Loucy (cell line): ENCODE measurements at regions not wholly inside any gene's neighbourhood (a gene's known extent, or its start where the extent isn't known, plus 50 kb on each side); places are given as distances from the start of the nearest gene placed in this dataset.

ENCODE experiments used
- H2AFZ ChIP-seq: fragments of 200-600 bp; sonication (generic); 2 replicates; pipeline ENCODE4 v1.6.0; 2016; ENCODE audit warnings: antibody characterized with exemption, mild to moderate bottlenecking, low read length, moderate library complexity
- H3F3A ChIP-seq: fragments of 200-600 bp; 2 replicates; pipeline ENCODE4 v1.6.0; 2016; ENCODE audit warnings: antibody characterized with exemption, low read depth, mild to moderate bottlenecking
- H3K27me3 ChIP-seq: fragments of 200-600 bp; sonication (generic); 2 replicates; pipeline ENCODE4 v1.6.1; 2014; ENCODE audit warnings: low read length, mild to moderate bottlenecking; ENCODE audit not compliant: insufficient read depth, poor library complexity, severe bottlenecking
- H3K36me3 ChIP-seq: fragments of 200-600 bp; sonication (generic); 2 replicates; pipeline ENCODE4 v1.6.1; 2016; ENCODE audit warnings: low read length; ENCODE audit not compliant: insufficient read depth
- H3K4me1 ChIP-seq: fragments of 200-600 bp; sonication (generic); 2 replicates; pipeline ENCODE4 v1.5.1; 2014; ENCODE audit warnings: low read length, mild to moderate bottlenecking; ENCODE audit not compliant: insufficient read depth, poor library complexity, severe bottlenecking
- H3K4me2 ChIP-seq: fragments of 200-600 bp; sonication (generic); 2 replicates; pipeline ENCODE4 v1.6.0; 2014; ENCODE audit warnings: antibody characterized with exemption, low read length, low read depth, mild to moderate bottlenecking; ENCODE audit not compliant: poor library complexity, severe bottlenecking
- H3K4me3 ChIP-seq: fragments of 200-600 bp; sonication (generic); 2 replicates; pipeline ENCODE4 v1.5.1; 2014; ENCODE audit warnings: low read length, mild to moderate bottlenecking, mixed read lengths; ENCODE audit not compliant: poor library complexity, severe bottlenecking
- H3K79me2 ChIP-seq: fragments of 200-600 bp; sonication (generic); 2 replicates; pipeline ENCODE4 v1.6.1; 2014; ENCODE audit warnings: low read length; ENCODE audit not compliant: insufficient read depth
- H3K9ac ChIP-seq: fragments of 200-600 bp; sonication (generic); 2 replicates; pipeline ENCODE4 v1.6.0; 2014; ENCODE audit warnings: mild to moderate bottlenecking, low read depth, low read length, moderate library complexity; ENCODE audit not compliant: poor library complexity, severe bottlenecking
- H3K9me2 ChIP-seq: fragments of 200-600 bp; sonication (generic); replicated peaks from 2 replicates; pipeline ENCODE4 v1.6.1; 2016; ENCODE audit warnings: low read depth, low read length, mixed read lengths
- H3K9me3 ChIP-seq: fragments of 200-600 bp; sonication (generic); 2 replicates; pipeline ENCODE4 v1.6.1; 2014; ENCODE audit warnings: mild to moderate bottlenecking, antibody characterized with exemption, low read length, low read depth; ENCODE audit not compliant: insufficient read depth
- H4K20me1 ChIP-seq: fragments of 200-600 bp; sonication (generic); 2 replicates; pipeline ENCODE4 v1.6.0; 2014; ENCODE audit warnings: antibody characterized with exemption, low read length, mild to moderate bottlenecking; ENCODE audit not compliant: insufficient read depth, poor library complexity, severe bottlenecking
- EZH2phosphoT487 ChIP-seq: fragments of 200-600 bp; IDR thresholded peaks from 2 replicates; pipeline ENCODE4 v1.6.1; 2018; ENCODE audit warnings: antibody characterized with exemption, mild to moderate bottlenecking, moderate library complexity, borderline replicate concordance
- TF ChIP-seq, protein P1 (sequence below): fragments of 200-600 bp; sonication (generic); conservative IDR thresholded peaks from 2 replicates; pipeline ENCODE4 v1.5.1; 2014; ENCODE audit warnings: mild to moderate bottlenecking, antibody characterized with exemption, low read length

DNA sequence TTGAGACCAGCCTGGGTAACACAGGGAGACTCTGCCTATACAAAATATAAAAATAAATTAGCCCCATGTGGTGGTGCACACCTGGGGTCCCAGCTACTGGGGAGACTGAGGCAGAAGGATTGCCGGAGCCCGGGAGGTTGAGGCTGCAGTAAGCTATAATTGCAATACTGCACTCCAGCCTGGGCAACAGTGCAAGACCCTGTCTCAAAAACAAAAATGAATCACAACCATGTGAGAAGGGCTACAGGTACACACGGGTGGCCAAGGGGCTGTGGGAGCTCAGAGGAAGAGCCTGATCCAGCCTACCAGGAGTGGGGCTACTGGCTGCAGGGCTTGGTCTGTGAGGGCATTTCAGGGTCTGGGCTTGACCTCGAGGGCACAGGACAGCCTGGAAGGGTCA is 55.2 kb upstream of the STXBP1 start:
- Histone ChIP-seq H3K4me1 (peaks cover 61% of the 10 kb centered on the region), H3K9ac (peak overlapping the region; percentile 77), H3F3A (no peaks in the 10 kb centered on the region), H3K36me3 (no peaks in the 10 kb centered on the region), H3K9me2 (no peaks in the 10 kb centered on the region), H3K4me2 (peak overlapping the region; percentile 98), H2AFZ (no peak overlapping the region), H3K4me3 (peak overlapping the region; percentile 68), H3K27me3 (no peaks in the 10 kb centered on the region), H3K9me3 (no peaks in the 10 kb centered on the region), H3K79me2 (peaks cover 76% of the 10 kb centered on the region), H4K20me1 (no peaks in the 10 kb centered on the region)
- no peak for TF ChIP-seq EZH2phosphoT487
- TF ChIP-seq, protein P1, sequence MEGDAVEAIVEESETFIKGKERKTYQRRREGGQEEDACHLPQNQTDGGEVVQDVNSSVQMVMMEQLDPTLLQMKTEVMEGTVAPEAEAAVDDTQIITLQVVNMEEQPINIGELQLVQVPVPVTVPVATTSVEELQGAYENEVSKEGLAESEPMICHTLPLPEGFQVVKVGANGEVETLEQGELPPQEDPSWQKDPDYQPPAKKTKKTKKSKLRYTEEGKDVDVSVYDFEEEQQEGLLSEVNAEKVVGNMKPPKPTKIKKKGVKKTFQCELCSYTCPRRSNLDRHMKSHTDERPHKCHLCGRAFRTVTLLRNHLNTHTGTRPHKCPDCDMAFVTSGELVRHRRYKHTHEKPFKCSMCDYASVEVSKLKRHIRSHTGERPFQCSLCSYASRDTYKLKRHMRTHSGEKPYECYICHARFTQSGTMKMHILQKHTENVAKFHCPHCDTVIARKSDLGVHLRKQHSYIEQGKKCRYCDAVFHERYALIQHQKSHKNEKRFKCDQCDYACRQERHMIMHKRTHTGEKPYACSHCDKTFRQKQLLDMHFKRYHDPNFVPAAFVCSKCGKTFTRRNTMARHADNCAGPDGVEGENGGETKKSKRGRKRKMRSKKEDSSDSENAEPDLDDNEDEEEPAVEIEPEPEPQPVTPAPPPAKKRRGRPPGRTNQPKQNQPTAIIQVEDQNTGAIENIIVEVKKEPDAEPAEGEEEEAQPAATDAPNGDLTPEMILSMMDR, result no peak

DNA sequence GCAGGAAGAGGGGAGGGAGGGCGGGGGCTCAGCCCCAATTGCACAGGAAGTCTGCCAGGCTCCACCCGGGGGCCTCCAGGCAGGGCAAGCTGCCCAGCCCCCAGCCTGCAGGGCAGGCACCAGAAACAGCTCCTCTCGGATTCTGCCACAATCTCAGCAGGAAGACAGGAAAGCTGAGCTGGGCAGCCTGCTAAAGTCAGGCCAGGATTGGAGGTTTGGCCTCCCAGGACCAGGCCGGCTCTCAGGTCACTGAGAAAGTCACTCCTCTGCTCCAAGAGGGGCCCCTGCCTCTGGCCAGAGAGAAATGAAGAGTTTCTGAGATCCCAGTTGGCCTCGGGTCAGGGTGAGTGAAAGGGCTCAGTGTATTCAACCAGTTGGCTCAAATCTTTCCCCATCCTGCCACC is 54.6 kb upstream of the STXBP1 start:
- H4K20me1 ChIP-seq, result no peaks in the 10 kb centered on the region
- H2AFZ ChIP-seq, result no peak overlapping the region
- H3K4me3 ChIP-seq, result peak overlapping the region; percentile 68
- peak overlapping the region; percentile 77 for H3K9ac ChIP-seq
- peaks cover 77% of the 10 kb centered on the region for H3K79me2 ChIP-seq
- H3K36me3 ChIP-seq, result no peaks in the 10 kb centered on the region
- H3F3A ChIP-seq, result no peaks in the 10 kb centered on the region
- TF ChIP-seq EZH2phosphoT487, result no peak
- TF ChIP-seq, protein P1, result no peak
- H3K9me3 ChIP-seq, result no peaks in the 10 kb centered on the region
- H3K4me1 ChIP-seq, result peaks cover 64% of the 10 kb centered on the region
- H3K9me2 ChIP-seq, result no peaks in the 10 kb centered on the region
- H3K4me2 ChIP-seq, result peak overlapping the region; percentile 98
- H3K27me3 ChIP-seq, result no peaks in the 10 kb centered on the region

DNA sequence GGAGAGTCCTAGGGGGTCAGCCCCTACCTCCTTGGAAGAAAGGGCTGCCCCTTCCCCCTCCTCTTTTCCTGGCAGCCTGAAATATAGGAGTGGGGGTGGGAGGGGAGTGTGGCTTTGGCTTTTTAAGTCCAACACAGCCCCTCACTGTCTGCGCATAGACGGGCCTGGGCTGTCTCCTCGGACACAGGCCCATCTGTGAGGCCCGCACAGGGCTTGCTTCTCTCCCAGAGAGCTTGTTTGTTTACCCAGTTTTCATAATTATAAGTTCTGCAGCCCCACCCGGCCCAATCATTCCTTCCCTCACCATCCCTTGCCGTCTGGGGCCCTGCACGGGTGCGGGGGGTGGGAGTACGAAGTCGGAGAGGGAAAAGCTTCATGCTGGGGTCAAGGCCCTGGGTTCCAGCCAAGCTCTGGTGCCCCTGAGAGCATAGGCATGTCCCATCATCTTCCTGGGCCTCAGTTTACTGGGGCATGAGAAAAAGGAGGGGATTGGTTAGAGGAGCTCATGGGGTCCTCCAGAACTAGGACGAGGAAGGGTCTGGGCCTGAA is 54.0 kb upstream of the STXBP1 start:
- peaks cover 64% of the 10 kb centered on the region for H3K4me1 ChIP-seq
- H3K4me2 ChIP-seq, result peak overlapping the region; percentile 98
- no peaks in the 10 kb centered on the region for H4K20me1 ChIP-seq
- H3K79me2 ChIP-seq, result peaks cover 81% of the 10 kb centered on the region
- no peaks in the 10 kb centered on the region for H3K9me3 ChIP-seq
- H2AFZ ChIP-seq, result no peak overlapping the region
- no peaks in the 10 kb centered on the region for H3K9me2 ChIP-seq
- H3K27me3 ChIP-seq, result no peaks in the 10 kb centered on the region
- no peak for TF ChIP-seq EZH2phosphoT487
- TF ChIP-seq, protein P1, result no peak
- no peaks in the 10 kb centered on the region for H3K36me3 ChIP-seq
- peak overlapping the region; percentile 77 for H3K9ac ChIP-seq
- H3K4me3 ChIP-seq, result peak overlapping the region; percentile 68
- no peaks in the 10 kb centered on the region for H3F3A ChIP-seq
